ENCODE measurements at regions not wholly inside any gene's neighbourhood (a gene's known extent, or its start where the extent isn't known, plus 50 kb on each side); places are given as distances from the start of the nearest gene placed in this dataset.

- no peak for TF ChIP-seq CTCF (conservative IDR thresholded peaks at IDR 0.05; ENCODE audit: low read length)
- TF ChIP-seq EZH2phosphoT487 (IDR thresholded peaks at IDR 0.05; ENCODE audit: borderline replicate concordance), result no peak
Observed at GRCh38 chr5:52668139-52668538, 119.6 kb upstream of the ITGA1 start.

All from Loucy (cell line).